T47D (cell line): ENCODE measurements at regions not wholly inside any gene's neighbourhood (a gene's known extent, or its start where the extent isn't known, plus 50 kb on each side); places are given as distances from the start of the nearest gene placed in this dataset.
A peak's percentile ranks its signal among the peaks of the same experiment; 100 is the strongest.
"Not testable (repeated sequence)": the region's sequence is repeated elsewhere in the genome, so short reads cannot be mapped to it uniquely, and the experiment has no call there.

ENCODE experiments used
- DNase-seq, 2 experiments: peaks; one replicate each; pipeline versions ENCODE4 v3.0.0 to v3.0.0-alpha.2; 2011 to 2012; ENCODE audit warnings: low read depth in 1 of 2, low spot score in 1 of 2
- JUND ChIP-seq: IDR thresholded peaks from 2 replicates; pipeline ENCODE4 v1.6.1; 2012; ENCODE audit warnings: low read depth
- in situ Hi-C: cut with HindIII; loops from 2 replicates; pipeline ENCODE4 v1.10.0; 2016; ENCODE audit warnings: low sequenced_read_pairs, low pct_unique_long_range_greater_than_20kb

DNA sequence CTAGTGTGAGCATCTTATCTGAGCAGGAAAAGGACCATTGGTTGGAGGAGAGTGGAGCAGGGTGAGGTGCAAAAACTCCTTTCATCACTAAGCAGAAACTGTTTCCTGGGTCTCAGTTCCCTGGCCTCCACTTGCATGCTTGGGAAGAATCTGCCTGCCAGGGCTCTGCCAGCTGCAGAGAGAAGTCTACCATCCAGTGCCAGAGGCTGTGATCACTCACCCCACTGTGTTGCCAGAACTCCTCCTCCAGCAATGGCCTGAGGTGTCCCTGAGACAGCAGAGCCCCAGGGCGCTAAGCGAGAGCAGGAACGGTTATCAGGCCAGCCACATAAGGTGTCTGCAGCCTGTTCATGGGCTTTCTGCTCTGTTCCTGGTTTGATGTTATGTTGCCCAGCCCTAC is 991.4 kb downstream of the CCSER2 start:
- no peak for DNase-seq
- in situ Hi-C loops, result no loop called here
- no peak for TF ChIP-seq JUND

DNA sequence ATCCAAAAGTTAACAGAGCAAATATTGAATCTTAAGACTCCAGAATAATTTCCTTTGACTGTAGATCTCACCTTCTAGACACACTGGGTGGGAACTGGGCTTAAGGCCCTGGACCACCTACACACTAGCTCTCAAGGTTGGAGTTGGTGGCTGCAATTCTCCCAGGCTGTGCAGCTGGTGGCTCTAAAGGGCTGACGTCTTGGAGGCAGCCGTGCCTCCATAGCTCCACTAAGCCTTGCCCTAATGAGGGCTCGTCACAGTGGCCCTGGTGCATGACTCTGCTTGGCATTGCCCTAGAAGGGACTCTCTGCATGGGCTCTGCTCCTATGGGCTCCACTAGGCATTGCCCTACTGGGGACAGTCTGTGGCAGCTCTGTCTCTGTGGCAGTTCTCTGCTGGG is 1005.2 kb downstream of the CCSER2 start:
- no peak for TF ChIP-seq JUND
- in situ Hi-C loops, result no loop called here
- no peak for DNase-seq

DNA sequence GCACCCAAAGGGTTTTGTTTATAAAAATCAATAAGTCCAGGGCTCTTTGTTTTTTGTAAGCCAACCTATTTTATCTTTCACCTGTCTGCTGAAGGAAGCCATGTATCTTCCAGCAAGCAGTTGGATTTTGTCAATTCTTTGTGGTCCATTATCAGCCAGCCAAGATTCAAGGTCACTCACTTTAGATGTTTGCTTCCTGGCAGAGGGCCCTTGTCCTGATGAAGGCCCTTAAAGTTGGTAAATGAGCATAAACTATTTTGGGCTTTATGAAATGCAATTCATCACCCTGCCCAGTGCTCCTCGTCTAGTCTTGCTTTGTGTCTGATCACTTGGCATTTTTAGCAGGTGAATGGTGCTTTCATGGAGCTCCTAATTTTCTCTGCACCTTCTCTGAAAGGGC is 1004.2 kb downstream of the GRID1 start:
- no peak for TF ChIP-seq JUND
- DNase-seq, result no peak
- in situ Hi-C loops, result no loop called here

DNA sequence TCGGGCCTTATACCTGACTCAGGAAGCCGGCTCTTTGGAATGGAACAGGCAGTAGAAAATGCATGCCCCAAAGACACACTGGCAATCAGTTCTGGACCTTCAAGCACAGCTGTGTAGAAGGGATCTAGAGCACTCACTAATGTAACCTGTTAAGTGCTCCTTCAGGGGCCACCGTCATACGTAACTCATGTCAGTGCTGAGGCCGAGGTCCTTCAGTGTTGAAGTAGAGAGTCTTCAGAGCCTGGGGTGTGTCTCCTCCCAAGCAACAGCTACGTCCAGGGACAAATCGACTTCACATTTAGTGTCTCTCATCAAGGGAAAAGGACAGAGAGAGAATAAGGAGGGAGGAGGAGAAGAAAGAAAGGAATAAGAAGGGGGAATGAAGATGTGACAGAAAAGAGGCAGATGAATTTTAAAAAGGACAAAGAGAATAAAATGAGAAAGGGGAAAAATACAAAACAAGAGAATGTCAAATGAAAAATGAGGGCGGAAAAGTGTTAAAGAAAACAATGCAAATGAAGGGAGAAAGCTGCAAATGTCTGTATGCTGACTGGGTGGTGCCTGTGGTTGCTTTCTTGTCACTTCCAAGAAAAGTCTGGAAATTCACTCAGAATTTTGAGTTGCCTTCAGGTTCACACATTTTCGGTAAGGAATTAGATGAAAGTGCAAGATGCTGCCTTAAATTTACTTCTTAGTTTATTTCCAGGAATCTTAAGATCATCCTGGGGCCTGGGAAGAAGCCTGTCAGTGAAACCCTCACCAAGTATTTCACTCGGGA is 989.4 kb downstream of the GRID1 start:
- DNase-seq, result no peak
- in situ Hi-C loops, result no loop called here
- TF ChIP-seq JUND, result no peak

- no peak for DNase-seq
- no peak for TF ChIP-seq JUND
- in situ Hi-C loops, result no loop called here
These were observed 987.3 kb downstream of the GRID1 start for GRCh38 chr10:85379338-85379737.

GRCh38 chr10:85400981-85401695 is 965.5 kb downstream of the GRID1 start:
- in situ Hi-C loops, result no loop called here
- DNase-seq, result no peak
- no peak for TF ChIP-seq JUND

DNA sequence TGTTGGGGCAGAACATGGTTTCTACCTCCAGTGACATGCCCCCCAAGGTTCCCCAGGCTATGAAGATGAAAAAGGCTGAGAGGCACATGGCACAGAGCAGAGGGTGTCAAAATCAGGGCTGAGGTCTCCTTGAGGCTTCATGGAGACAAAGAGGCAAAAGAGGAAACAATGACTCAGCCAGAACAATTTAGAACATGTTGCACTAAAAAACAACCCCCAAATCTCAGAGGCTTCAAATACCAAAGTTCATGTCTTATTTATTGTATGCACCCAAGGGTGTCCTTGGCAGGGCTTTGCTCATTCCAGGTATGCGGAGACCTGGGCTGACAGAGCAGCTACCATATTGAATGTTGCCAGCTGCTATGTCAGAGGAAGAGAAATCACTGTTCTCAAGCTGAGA is 964.1 kb downstream of the GRID1 start:
- in situ Hi-C loops, result no loop called here
- no peak for DNase-seq
- no peak for TF ChIP-seq JUND

- DNase-seq, result no peak
- in situ Hi-C loops, result no loop called here
- no peak for TF ChIP-seq JUND
These were observed 959.5 kb downstream of the GRID1 start for GRCh38 chr10:85407088-85407487.

DNA sequence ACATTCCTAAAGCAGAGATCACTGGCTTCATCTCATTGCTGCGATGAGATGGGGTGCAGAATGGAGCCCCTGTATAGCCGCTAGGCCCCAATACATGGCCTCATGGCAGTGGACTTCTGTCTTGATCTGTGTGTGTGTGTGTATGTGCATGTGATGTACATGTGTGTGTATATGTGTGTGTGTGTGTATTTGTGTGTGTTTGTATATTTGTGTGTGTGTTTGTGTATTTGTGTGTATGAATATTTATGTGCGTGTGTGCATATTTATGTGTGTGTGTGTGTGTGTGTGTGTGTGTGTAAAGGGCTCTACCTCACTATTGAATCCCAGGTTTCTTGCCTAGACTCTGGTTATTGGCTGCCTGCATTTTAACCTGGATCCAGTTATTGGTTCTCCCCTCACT is 958.2 kb downstream of the GRID1 start:
- DNase-seq, result no peak
- no peak for TF ChIP-seq JUND
- in situ Hi-C loops, result no loop called here

DNA sequence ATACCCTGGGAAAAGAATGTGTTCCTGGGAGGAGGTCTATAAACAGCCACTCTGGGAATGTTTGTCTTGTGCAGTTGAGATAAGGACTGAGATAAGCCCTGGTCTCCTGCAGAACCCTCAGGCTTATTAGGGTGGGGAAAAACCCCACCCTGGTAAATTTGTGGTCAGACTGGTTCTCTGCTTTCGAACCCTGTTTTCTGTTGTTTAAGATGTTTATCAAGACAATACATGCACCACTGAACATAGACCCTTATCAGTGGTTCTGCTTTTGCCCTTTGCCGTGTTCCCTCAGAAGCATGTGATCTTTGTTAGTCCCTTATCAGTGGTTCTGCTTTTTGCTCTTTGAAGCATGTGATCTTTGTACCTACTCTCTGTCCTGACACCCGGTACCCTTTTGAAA is 956.0 kb downstream of the GRID1 start:
- in situ Hi-C loops, DNase-seq: not testable (repeated sequence)

GRCh38 chr10:85413570-85413969 is 953.0 kb downstream of the GRID1 start:
- in situ Hi-C loops, result no loop called here
- no peak for TF ChIP-seq JUND
- no peak for DNase-seq

- no peak for TF ChIP-seq JUND
- peak in 1 of 2 experiments; percentile 23 for DNase-seq
- in situ Hi-C loops, result no loop called here
These were observed 945.9 kb downstream of the GRID1 start for GRCh38 chr10:85420501-85421191.

- no peak for DNase-seq
- in situ Hi-C loops, result no loop called here
- no peak for TF ChIP-seq JUND
These were observed 945.2 kb downstream of the GRID1 start for GRCh38 chr10:85421421-85421820.
